ENCODE measurements at regions not wholly inside any gene's neighbourhood (a gene's known extent, or its start where the extent isn't known, plus 50 kb on each side); places are given as distances from the start of the nearest gene placed in this dataset.
"Not testable (repeated sequence)": the region's sequence is repeated elsewhere in the genome, so short reads cannot be mapped to it uniquely, and the experiment has no call there.

DNA sequence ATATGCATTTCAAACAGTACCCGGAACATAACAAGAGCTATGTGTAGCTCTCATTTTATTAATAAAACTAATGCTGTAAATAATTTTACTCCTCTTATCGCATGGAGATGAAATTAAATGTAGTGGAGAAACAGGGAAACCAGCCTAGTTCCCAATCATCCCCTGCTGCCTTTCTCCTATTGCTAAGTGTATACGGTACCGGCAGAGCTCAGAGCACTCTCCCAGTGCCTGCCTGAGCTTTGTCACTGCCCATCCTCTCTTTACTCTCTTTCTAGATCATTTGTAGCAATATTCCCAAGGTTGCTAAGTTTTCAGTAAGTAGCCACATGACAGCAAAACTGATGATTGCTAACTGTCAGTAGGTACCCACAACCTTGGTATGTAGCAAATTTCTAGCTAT, 85.5 kb upstream of the ZSWIM2 start:
- DNase-seq (ENCODE audit: low read depth, low spot score): no peak

- no peak for DNase-seq (ENCODE audit: low read depth, low spot score)
These were observed 78.9 kb upstream of the ZSWIM2 start for GRCh38 chr2:186927867-186928191.

GRCh38 chr2:186927185-186927866, 78.4 kb upstream of the ZSWIM2 start:
- no peak for DNase-seq (ENCODE audit: low read depth, low spot score)

DNA sequence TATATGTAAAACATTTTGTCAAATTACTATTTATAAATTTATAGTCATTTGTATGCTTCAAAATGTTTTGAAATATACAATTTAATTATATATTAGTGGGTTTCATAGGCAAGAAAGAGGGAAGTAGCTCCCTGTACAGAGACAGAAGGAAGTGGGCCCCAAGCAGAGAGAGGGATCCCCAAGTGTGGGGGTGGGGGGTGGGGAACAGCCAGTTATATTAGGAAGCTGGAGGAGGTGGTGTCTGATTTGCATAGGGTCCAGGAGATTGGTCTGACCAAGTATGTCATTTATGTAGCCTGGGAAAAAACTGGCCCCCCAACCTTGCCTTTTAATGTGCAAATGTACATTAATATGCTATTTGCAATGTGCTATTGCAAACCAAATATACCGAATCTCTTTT, 76.5 kb upstream of the ZSWIM2 start:
- DNase-seq (ENCODE audit: low read depth, low spot score): no peak

DNA sequence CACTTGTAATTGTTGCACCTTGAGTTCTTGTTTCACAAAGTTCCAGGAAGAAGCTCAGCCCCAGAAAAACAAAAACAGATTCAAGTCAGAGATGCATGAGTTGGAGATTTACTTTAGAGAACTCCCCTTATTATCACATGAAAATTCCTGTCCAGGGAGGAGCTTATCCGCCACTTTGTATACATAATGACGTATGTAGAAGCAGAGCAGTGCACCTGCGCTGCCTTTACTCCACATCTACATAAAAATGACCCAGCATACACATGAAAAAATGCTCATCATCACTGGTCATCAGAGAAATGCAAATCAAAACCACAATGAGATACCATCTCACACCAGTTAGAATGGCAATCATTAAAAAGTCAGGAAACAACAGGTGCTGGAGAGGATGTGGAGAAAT, 73.3 kb upstream of the ZSWIM2 start:
- DNase-seq (ENCODE audit: low read depth, low spot score): not testable (repeated sequence)

DNA sequence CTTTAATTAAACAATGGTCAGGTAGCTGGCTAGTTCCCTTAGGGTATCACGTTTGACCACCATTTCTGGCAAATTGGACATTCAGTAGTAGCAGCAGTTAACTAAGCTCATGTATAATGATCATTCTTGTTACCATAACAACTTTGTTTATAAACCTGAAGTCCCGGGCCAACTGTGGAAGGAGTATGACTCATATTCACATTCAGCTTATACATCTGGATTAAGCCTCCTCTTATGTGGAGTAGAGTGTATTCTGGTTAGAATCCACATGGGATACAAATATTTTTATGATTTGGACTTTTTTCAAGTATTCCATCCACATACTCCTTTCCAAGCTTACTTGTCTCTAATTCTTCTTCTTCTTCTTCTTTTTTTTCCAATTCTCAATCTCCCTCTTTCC, 70.3 kb upstream of the ZSWIM2 start:
- peak; percentile 47 for DNase-seq (ENCODE audit: low read depth, low spot score)

DNA sequence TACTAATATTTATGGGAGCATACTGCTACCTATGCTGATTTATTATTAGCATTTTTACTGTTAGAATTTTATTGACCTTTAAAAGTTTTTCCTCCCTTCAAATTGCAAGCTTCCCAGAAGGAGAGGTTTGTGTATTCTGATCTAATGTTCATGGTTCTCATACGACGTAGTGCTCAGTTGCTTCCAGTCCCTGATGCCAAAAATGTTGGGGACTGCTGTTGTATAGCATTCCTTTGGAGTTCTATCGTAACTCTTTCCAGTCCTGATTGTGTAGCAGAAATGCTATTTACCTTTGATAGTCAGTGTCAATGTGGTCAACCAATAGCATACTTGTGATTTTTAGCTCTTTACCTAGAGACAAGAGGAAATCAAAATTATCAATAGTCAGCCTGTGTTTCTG, 69.5 kb upstream of the ZSWIM2 start:
- DNase-seq (ENCODE audit: low read depth, low spot score): no peak

DNA sequence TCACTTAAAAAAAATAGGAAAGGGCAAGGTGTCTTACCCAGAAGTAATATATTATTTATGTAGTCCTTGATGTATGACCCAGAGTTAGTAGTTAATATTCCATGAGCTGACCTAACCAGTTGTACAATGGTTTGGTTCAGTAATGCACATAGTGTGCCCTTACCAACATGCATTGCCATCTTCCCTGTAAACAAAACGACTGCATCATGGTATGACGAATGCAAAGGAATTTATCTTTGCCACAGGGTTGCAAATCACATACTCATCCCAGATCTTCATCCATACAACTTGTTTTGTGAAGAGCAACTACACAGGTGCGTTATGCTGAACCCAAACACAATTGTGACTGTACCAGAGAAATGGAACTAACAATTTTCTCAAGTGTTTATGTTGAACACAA, 68.9 kb upstream of the ZSWIM2 start:
- no peak for DNase-seq (ENCODE audit: low read depth, low spot score)

DNA sequence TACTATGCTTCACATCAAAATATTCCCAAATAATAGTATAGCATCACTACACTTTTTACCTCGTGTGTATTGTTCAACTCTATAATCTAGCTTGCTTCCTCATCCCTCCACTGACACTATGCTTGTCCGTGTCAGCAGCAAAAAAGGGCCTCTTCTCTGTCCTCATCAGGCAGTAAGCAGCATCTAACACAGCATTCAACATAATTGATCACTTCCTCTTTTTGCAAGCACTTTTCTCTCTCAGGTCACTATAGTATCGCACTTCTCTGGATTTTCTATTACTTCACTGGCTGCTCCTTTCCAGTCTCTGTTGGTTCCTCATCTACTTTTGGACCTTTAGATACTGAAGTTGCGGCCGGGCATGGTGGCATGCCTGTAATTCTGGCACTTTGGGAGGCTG, 64.9 kb upstream of the ZSWIM2 start:
- no peak for DNase-seq (ENCODE audit: low read depth, low spot score)

- no peak for DNase-seq (ENCODE audit: low read depth, low spot score)
These were observed 64.0 kb upstream of the ZSWIM2 start for GRCh38 chr2:186912979-186913378.

DNA sequence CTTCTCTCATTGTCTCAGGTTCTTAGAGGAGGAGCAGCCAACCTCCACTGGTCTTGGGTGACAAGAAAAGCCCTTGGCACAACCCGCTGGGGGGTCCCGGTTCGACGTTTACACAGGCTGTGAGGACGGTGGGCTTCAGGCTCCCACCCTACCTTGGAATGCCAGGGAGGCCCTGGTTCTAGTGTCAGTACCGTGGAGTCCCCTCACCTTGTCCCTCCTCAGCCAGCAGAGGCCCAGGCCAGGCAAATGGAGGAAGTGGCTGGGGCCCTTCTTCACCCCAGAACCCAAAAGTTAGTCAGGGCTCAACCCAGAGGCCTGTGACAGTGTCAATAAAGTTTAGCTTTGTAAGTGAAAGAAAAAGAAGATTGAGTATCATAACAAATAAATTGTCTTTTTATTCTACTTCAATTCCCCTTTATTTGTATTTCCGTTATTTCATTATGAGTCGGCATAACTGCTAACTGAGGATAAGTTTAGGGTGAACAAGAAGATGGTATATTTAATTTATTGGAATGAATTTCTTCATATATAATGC, 62.6 kb upstream of the ZSWIM2 start:
- DNase-seq (ENCODE audit: low read depth, low spot score): no peak

DNA sequence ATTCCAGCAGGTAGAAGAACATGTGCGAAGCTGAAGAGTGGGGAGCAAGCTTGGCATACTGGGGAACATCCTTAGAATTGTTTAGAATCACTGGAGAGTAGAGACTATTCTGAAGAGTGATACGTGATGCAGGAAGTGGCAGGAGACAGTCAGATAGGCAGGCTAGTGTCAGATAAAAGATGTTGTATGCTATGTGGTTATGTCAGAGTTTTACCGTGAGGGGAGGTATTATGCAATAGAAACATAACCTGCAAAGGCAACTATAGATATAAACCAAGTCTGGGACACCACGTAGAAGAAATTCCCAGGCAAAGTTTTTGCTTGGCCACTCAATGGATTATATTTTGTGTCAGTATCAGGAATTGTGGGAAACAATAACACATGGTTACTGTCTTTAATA, 62.0 kb upstream of the ZSWIM2 start:
- DNase-seq (ENCODE audit: low read depth, low spot score): no peak

- DNase-seq (ENCODE audit: low read depth, low spot score): no peak
These were observed 60.1 kb upstream of the ZSWIM2 start for GRCh38 chr2:186909095-186909494.

GRCh38 chr2:186907897-186908296, 58.9 kb upstream of the ZSWIM2 start:
- no peak for DNase-seq (ENCODE audit: low read depth, low spot score)

DNA sequence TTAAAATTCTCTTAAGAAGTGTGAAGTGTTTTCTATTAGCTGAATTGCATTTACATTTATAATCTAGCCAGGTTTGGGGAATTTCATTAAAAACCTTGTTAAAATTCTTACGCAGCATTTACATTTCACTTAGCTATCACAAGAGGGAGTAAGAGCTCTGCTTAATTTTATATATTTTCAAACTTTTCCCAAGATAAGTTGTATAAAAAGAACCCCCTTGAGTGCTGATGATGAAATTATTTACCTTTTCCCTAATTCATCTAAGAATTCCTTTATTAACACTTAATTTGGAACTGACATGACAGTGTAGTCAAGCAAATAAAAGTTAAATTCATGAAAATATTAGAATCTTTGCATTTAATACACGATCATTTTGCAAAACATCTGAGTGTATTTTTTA, 54.2 kb upstream of the ZSWIM2 start:
- no peak for DNase-seq (ENCODE audit: low read depth, low spot score)

All from brain pericyte (primary cell).